T47D (cell line): ENCODE measurements at regions not wholly inside any gene's neighbourhood (a gene's known extent, or its start where the extent isn't known, plus 50 kb on each side); places are given as distances from the start of the nearest gene placed in this dataset.
"Not testable (repeated sequence)": the region's sequence is repeated elsewhere in the genome, so short reads cannot be mapped to it uniquely, and the experiment has no call there.

Experiments
- DNase-seq, 2 experiments: peaks; one replicate each; pipeline versions ENCODE4 v3.0.0 to v3.0.0-alpha.2; 2011 to 2012; ENCODE audit warnings: low read depth in 1 of 2, low spot score in 1 of 2
- JUND ChIP-seq: IDR thresholded peaks from 2 replicates; pipeline ENCODE4 v1.6.1; 2012; ENCODE audit warnings: low read depth
- in situ Hi-C: cut with HindIII; loops from 2 replicates; pipeline ENCODE4 v1.10.0; 2016; ENCODE audit warnings: low sequenced_read_pairs, low pct_unique_long_range_greater_than_20kb

- TF ChIP-seq JUND = 0 out of 2 replicates have a peak, but pooled peaks have one; percentile 71
- in situ Hi-C loops = no loop called here
- peak; percentile 15 to 97 for DNase-seq
Measured at GRCh38 chr18:61651880-61652268, 240.9 kb downstream of the RNF152 start.

DNA sequence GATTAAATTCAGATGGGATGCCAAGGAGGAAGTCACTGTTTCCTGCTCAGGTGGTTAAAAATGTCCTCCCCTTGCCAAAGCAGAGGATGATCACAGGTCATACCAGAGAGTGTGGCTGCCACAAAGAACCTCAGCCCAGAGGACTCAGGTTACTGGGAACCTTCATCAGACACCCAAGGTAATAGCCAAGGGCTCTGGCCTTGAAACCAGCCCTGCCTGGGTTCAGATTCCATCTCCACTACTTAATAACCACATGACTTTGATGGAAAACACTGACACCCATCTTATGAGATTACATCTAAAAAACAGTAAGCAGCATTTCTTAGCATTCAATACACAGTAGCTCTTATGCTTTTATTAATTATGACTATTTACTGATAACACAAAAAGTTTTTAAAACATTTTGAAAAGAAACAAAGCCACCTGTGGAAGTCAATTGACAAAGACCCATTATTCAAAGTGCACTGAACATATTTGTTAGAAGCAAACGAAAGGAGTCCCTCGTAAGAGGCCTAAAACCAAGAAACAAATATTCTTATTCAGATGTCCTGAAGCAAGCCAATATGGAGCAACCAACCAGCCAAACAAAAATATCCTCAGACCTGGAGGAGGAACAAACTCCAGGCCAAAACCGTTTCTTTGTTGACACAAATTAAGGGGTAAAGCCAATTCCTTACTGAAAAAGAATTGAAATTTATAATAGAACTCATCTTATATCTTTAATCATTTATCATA is 241.5 kb downstream of the RNF152 start:
- peak; percentile 27 to 98 for DNase-seq
- TF ChIP-seq JUND = peak; percentile 88
- in situ Hi-C loops = no loop called here

GRCh38 chr18:61643884-61644647 is 248.7 kb downstream of the RNF152 start:
- no peak for DNase-seq
- no peak for TF ChIP-seq JUND
- in situ Hi-C loops = no loop called here

DNA sequence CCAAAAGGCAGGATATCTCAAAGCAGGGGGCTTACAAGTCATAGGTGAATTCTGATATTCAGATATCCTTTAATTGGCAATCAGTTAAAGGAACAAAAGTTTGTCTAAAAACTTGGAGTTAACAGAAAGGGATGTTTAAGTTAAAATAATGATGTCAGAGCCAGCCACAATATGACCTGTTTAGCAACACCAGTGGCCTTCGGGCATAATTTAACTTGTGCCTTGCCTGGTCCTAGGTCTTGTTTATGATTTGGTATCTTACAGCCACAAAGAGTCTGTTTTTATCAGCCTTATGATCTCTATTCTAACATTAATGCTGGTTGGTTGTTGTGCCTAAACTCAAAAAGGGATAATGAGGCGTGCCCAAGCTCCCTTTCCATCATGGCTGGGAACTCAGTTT is 252.9 kb downstream of the RNF152 start:
- in situ Hi-C loops = no loop called here
- DNase-seq = peak in 1 of 2 experiments; percentile 49
- TF ChIP-seq JUND = no peak

- peak in 1 of 2 experiments; percentile 26 for DNase-seq
- no peak for TF ChIP-seq JUND
- in situ Hi-C loops = no loop called here
Measured at GRCh38 chr18:61637905-61638595, 254.8 kb downstream of the RNF152 start.

GRCh38 chr18:61637319-61637718 is 255.5 kb downstream of the RNF152 start:
- no peak for TF ChIP-seq JUND
- in situ Hi-C loops = no loop called here
- peak in 1 of 2 experiments; percentile 75 for DNase-seq

- peak in 1 of 2 experiments; percentile 79 for DNase-seq
- TF ChIP-seq JUND = no peak
- in situ Hi-C loops = no loop called here
Measured at GRCh38 chr18:61635901-61636528, 256.8 kb downstream of the RNF152 start.

DNA sequence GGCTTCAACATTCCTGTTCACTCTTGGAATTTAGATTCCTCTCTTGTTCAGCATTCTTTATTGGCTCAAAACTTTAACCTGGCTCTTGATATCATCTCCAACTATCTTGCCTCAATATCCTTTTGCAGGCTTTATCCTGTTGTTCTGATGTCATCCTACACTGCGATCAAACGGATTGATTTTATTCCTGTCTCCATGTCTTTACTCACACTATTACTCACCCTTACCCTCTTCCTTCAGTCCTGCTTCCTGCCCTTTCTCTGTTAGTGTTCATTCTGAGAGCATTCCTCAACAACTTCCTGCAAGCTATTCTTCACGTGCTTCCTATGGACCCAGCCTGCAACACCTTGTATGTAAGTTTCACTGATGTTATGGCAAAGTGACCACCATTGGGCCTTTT is 264.7 kb downstream of the RNF152 start:
- in situ Hi-C loops = no loop called here
- DNase-seq = no peak
- no peak for TF ChIP-seq JUND

GRCh38 chr18:61624631-61625030 is 268.2 kb downstream of the RNF152 start:
- in situ Hi-C loops, DNase-seq: not testable (repeated sequence)

- DNase-seq = no peak
- in situ Hi-C loops = no loop called here
- TF ChIP-seq JUND = no peak
Measured at GRCh38 chr18:61619783-61620182, 273.0 kb downstream of the RNF152 start.

DNA sequence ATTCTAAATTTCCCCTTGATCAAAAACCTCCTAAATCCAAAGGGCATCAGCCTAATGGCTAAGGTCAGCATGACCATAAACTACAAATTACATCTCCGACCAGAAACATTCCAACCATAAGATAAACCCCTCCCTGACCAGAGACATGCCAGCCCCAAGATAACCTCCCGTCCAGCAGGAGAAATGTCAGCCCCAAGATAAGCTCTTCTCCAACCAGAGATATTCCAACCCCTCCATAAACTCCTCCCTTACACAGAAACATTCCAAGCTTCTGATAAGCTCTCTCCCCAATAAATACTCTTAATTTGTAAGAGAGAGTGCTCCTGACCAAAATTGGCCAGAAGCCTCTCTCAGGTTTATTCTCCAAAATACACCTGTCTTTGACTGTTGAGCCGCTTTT is 274.0 kb downstream of the RNF152 start:
- in situ Hi-C loops = no loop called here
- no peak for DNase-seq
- TF ChIP-seq JUND = no peak

- TF ChIP-seq JUND = no peak
- in situ Hi-C loops = no loop called here
- DNase-seq = no peak
Measured at GRCh38 chr18:61616111-61616610, 276.6 kb downstream of the RNF152 start.

GRCh38 chr18:61612517-61612916 is 279.3 kb downstream of the CDH20 start:
- TF ChIP-seq JUND = no peak
- in situ Hi-C loops = no loop called here
- DNase-seq = peak in 1 of 2 experiments; percentile 25
